WI38 (cell line): ENCODE measurements at regions not wholly inside any gene's neighbourhood (a gene's known extent, or its start where the extent isn't known, plus 50 kb on each side); places are given as distances from the start of the nearest gene placed in this dataset.

Source experiments
- H3K4me3 ChIP-seq: 2 replicates; pipeline ENCODE4 v1.5.1; 2011; ENCODE audit warnings: low read depth, mild to moderate bottlenecking, control low read depth, low read length
- CTCF ChIP-seq: IDR thresholded peaks from 2 replicates; pipeline ENCODE4 v1.5.1; 2012; ENCODE audit warnings: low read depth, mild to moderate bottlenecking, control low read depth, low read length

- no peak for TF ChIP-seq CTCF
Measured at GRCh38 chr14:28941758-28942157, 175.2 kb downstream of the FOXG1 start.

GRCh38 chr14:28944605-28945004, 178.0 kb downstream of the FOXG1 start:
- no peak overlapping the region for H3K4me3 ChIP-seq
- TF ChIP-seq CTCF = no peak

More at GRCh38 chr14:28941758-28942157, 175.2 kb downstream of the FOXG1 start:
- no peak overlapping the region for H3K4me3 ChIP-seq

- no peak for TF ChIP-seq CTCF
- no peak overlapping the region for H3K4me3 ChIP-seq
Measured at GRCh38 chr14:28946267-28946666, 179.7 kb downstream of the FOXG1 start.

GRCh38 chr14:28949503-28949902, 182.9 kb downstream of the FOXG1 start:
- H3K4me3 ChIP-seq = no peak overlapping the region
- TF ChIP-seq CTCF = no peak

GRCh38 chr14:28952161-28952560, 185.6 kb downstream of the FOXG1 start:
- no peak for TF ChIP-seq CTCF

GRCh38 chr14:28952666-28953065, 186.1 kb downstream of the FOXG1 start:
- no peak overlapping the region for H3K4me3 ChIP-seq
- TF ChIP-seq CTCF = no peak

More at GRCh38 chr14:28952161-28952560, 185.6 kb downstream of the FOXG1 start:
- no peak overlapping the region for H3K4me3 ChIP-seq

- no peak overlapping the region for H3K4me3 ChIP-seq
- TF ChIP-seq CTCF = no peak
Measured at GRCh38 chr14:28953973-28954372, 187.4 kb downstream of the FOXG1 start.
